SJSA1 (cell line): ENCODE measurements at regions not wholly inside any gene's neighbourhood (a gene's known extent, or its start where the extent isn't known, plus 50 kb on each side); places are given as distances from the start of the nearest gene placed in this dataset.
"Not testable (repeated sequence)": the region's sequence is repeated elsewhere in the genome, so short reads cannot be mapped to it uniquely, and the experiment has no call there.

ENCODE experiments used
- DNase-seq, 2 experiments: peaks; one replicate each; pipeline ENCODE4 v3.0.0-alpha.2; 2015 to 2020; ENCODE audit warnings: low spot score in 2 of 2, low read depth in 1 of 2
- H3K27ac ChIP-seq: fragments of 250-450 bp; sonication (Bioruptor Pico); 2 replicates; pipeline ENCODE4 v1.5.1; 2020; ENCODE audit warnings: mild to moderate bottlenecking, moderate library complexity
- H3K27me3 ChIP-seq: fragments of 250-450 bp; sonication (Bioruptor Pico); replicated peaks from 2 replicates; pipeline ENCODE4 v1.5.1; 2020; ENCODE audit warnings: mild to moderate bottlenecking, moderate library complexity
- H3K36me3 ChIP-seq: fragments of 250-450 bp; sonication (Bioruptor Pico); 2 replicates; pipeline ENCODE4 v1.5.1; 2020; ENCODE audit warnings: mild to moderate bottlenecking
- H3K4me1 ChIP-seq: fragments of 250-450 bp; sonication (Bioruptor Pico); replicated peaks from 2 replicates; pipeline ENCODE4 v1.6.1; 2021; ENCODE audit warnings: mild to moderate bottlenecking
- H3K4me3 ChIP-seq: fragments of 250-450 bp; sonication (Bioruptor Pico); 2 replicates; pipeline ENCODE4 v1.5.1; 2020; ENCODE audit warnings: mild to moderate bottlenecking
- H3K9me3 ChIP-seq: fragments of 250-450 bp; sonication (Bioruptor Pico); replicated peaks from 2 replicates; pipeline ENCODE4 v1.5.1; 2020; ENCODE audit warnings: mild to moderate bottlenecking

DNA sequence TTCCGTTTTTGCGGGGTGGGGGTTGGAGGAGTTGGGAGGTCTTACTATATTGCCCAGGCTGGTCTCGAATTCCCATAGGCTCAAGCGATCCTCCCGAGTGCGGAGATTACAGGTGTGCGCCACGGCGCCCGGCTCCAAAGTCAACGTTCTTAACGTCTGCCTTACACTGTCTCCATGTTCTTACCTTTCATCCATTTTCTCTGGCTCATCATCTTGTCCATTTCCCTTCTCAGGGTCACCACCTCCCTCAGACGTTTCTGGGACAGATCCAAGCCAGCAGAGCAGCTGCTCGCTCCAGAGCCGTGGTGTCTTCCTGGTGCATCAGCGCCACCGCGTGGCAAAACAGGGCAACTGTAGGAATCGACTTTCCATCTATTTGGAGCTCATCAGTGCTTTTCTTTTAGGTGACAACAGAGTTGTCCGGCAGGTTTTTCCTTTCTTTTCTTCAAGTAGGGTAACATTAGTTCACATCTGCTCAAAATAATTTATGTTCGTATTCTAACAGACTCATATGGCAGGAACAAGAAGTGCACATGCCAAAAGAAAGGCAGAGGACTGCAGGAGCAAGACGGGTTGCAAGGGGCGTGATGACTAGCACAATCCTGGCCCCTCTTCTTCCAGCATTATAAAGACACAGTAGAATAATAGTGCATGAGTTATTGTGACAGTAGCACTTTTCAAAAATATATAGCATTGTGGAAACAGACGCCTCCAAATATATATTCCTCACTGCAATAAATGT, 103.1 kb upstream of the ABCC4 start:
- no peak overlapping the region for H3K4me3 ChIP-seq

DNA sequence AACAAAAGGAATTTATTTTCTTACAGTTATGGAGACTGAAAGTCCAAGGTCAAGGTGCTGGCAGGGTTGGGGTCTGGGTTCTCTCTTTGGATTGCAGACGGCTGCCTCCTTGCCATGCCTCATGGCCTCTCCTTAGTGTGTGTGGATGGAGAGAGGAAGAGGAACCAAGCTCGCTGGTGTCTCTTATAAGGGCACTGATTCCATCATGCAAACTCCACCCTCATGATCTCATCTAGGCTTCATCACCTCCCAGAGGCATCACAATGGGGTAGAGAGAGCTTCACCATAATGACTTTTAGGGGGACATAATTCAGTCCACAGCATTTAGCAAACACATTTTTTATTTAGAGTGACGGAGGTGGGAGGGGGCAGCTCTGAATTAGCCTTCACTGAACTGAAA, 104.9 kb upstream of the ABCC4 start:
- Histone ChIP-seq H3K27ac (no peak overlapping the region), H3K36me3 (no peaks in the 10 kb centered on the region), H3K4me1 (no peaks in the 10 kb centered on the region; the same call in 1 of the 2 replicates), H3K4me3 (no peak overlapping the region), H3K27me3 (no peaks in the 10 kb centered on the region), H3K9me3 (no peaks in the 10 kb centered on the region)
- no peak for DNase-seq

More for the DNA sequence above, 103.1 kb upstream of the ABCC4 start:
- no peaks in the 10 kb centered on the region; the same call in 1 of the 2 replicates for H3K4me1 ChIP-seq
- H3K27me3 ChIP-seq, result no peaks in the 10 kb centered on the region
- peak; percentile 54 to 68 for DNase-seq
- no peaks in the 10 kb centered on the region for H3K9me3 ChIP-seq
- H3K36me3 ChIP-seq, result no peaks in the 10 kb centered on the region
- no peak overlapping the region for H3K27ac ChIP-seq

GRCh38 chr13:95411428-95412040, 110.3 kb upstream of the ABCC4 start:
- no peak for DNase-seq
- Histone ChIP-seq H3K9me3 (no peaks in the 10 kb centered on the region), H3K36me3 (no peaks in the 10 kb centered on the region), H3K4me1 (no peaks in the 10 kb centered on the region), H3K27ac (no peak overlapping the region), H3K27me3 (no peaks in the 10 kb centered on the region), H3K4me3 (no peak overlapping the region)

- Histone ChIP-seq H3K27me3 (peaks cover 7% of the 10 kb centered on the region; the same call in 1 of the 2 replicates), H3K4me1 (no peaks in the 10 kb centered on the region), H3K4me3 (no peak overlapping the region), H3K9me3 (no peaks in the 10 kb centered on the region), H3K27ac (no peak overlapping the region), H3K36me3 (no peaks in the 10 kb centered on the region)
- DNase-seq, result no peak
Observed at GRCh38 chr13:95418946-95419345, 117.7 kb upstream of the ABCC4 start.

DNA sequence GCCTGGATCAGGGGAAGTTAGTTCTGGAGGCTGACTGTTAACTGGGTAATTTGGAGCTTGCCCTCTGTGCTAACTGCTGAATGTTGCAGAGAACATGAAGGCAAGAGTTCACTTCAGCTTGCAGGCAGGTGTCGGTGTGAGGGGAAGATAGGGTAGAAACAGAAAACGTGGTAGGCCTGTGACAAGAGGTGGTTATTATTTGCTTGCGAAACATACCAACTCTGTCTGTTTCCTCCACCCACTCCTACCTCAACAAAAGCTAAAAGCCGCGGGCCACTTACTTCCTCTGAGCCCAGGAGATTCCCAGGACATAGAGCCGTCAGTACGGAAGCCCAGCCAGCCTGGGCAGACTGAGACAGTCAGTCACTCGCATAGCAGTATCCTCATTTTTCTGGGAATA, 119.2 kb upstream of the ABCC4 start:
- Histone ChIP-seq H3K9me3 (no peaks in the 10 kb centered on the region), H3K36me3 (no peaks in the 10 kb centered on the region), H3K27ac (no peak overlapping the region), H3K4me3 (no peak overlapping the region), H3K4me1 (no peaks in the 10 kb centered on the region), H3K27me3 (peaks cover 7% of the 10 kb centered on the region; the same call in 1 of the 2 replicates)
- DNase-seq, result no peak

DNA sequence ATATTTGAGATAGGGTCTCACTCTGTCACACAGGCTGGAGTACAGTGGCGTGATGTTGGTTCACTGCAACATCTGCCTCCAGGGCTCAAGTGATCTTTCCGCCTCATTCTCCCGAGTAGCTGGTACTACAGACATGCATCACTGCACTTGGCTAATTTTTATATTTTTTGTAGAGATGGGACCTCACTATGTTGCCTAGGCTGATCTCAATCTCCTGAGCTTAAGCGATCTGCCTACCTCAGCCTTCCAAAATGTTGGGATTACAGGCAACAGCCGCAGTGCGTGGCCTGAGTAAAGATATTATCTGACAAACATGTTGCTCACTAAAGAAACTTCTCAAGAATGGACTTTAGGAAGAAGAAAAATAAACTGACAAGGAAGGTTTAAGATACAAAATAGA, 125.4 kb upstream of the ABCC4 start:
- H3K4me3 ChIP-seq, result no peak overlapping the region
- no peaks in the 10 kb centered on the region for H3K9me3 ChIP-seq
- no peaks in the 10 kb centered on the region for H3K36me3 ChIP-seq
- H3K27me3 ChIP-seq, result no peaks in the 10 kb centered on the region
- H3K27ac ChIP-seq, result no peak overlapping the region
- no peak for DNase-seq
- no peaks in the 10 kb centered on the region for H3K4me1 ChIP-seq

- H3K27ac ChIP-seq, H3K27me3 ChIP-seq, DNase-seq, H3K36me3 ChIP-seq, H3K4me1 ChIP-seq, H3K4me3 ChIP-seq, H3K9me3 ChIP-seq: not testable (repeated sequence)
Observed at GRCh38 chr13:95430525-95430924, 122.0 kb upstream of the CLDN10 start.

DNA sequence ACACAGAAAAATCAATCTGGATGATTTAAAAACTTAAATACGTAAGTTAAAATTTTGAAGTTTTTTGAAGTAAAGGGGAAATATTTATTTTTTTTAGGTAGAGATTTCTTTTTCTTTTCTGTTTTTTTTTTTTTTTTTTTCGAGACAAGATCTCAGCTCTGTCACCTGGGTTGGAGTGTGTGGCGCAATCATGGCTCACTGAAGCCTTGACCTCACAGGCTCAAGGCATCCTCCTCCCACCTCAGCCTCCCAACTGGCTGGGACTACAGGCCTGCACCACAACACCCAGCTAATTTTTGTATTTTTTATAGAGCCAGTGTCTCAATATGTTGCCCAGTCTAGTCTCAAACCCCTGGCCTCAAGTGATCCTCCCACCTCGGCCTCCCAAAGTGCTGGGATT, 120.4 kb upstream of the CLDN10 start:
- Histone ChIP-seq H3K9me3 (no peaks in the 10 kb centered on the region), H3K27ac (no peak overlapping the region), H3K36me3 (no peaks in the 10 kb centered on the region), H3K4me3 (no peak overlapping the region), H3K4me1 (no peaks in the 10 kb centered on the region), H3K27me3 (no peaks in the 10 kb centered on the region)
- no peak for DNase-seq

DNA sequence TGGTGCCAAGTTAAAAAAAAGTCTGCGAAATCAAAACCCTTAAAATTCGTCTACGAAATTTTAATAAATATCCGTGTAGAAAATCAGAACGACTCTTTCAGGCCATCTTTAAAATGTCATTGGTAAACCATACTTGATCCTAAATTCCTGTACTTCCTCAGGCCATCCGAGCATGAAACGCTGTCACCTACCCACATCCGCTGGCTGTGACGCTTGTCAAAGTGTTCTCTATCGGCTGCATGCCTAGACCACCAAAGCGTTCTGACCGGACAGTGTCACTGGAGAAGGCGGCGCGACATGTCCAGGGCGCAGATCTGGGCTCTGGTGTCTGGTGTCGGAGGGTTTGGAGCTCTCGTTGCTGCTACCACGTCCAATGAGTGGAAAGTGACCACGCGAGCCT, 119.0 kb upstream of the CLDN10 start:
- Histone ChIP-seq H3K27me3 (no peaks in the 10 kb centered on the region), H3K4me3 (no peak overlapping the region), H3K36me3 (no peaks in the 10 kb centered on the region), H3K4me1 (no peaks in the 10 kb centered on the region), H3K27ac (no peak overlapping the region), H3K9me3 (no peaks in the 10 kb centered on the region)
- no peak for DNase-seq

- no peaks in the 10 kb centered on the region for H3K9me3 ChIP-seq
- H3K4me1 ChIP-seq, result no peaks in the 10 kb centered on the region
- no peak for DNase-seq
- no peak overlapping the region for H3K4me3 ChIP-seq
- H3K27me3 ChIP-seq, result no peaks in the 10 kb centered on the region
- no peaks in the 10 kb centered on the region for H3K36me3 ChIP-seq
- no peak overlapping the region for H3K27ac ChIP-seq
Observed at GRCh38 chr13:95434111-95434510, 118.4 kb upstream of the CLDN10 start.

DNA sequence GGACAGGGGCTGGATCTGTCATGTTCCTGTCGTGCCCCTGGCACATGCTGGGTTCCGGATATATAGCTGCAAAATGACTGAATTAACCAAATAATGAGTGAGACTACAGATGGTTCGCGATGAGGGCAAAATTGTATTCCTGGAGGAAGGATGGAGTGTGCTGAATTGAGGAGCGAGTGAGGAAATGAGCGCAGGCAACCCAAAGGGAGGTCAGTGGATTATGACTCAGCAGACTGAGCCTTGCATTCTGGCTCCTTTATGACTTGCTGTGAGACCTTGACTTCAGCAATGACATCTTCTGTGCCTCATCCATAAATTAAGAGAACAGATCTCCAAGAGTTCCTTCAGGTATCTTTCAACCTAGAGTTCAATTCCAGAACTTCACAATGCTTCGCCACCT, 115.0 kb upstream of the CLDN10 start:
- Histone ChIP-seq H3K36me3 (no peaks in the 10 kb centered on the region), H3K4me3 (no peak overlapping the region), H3K27me3 (no peaks in the 10 kb centered on the region), H3K4me1 (no peaks in the 10 kb centered on the region), H3K9me3 (no peaks in the 10 kb centered on the region), H3K27ac (no peak overlapping the region)
- no peak for DNase-seq

GRCh38 chr13:95438297-95438696, 114.2 kb upstream of the CLDN10 start:
- H3K27ac ChIP-seq, result no peak overlapping the region
- no peak for DNase-seq
- no peaks in the 10 kb centered on the region for H3K36me3 ChIP-seq
- H3K4me1 ChIP-seq, result no peaks in the 10 kb centered on the region
- H3K27me3 ChIP-seq, result peaks cover 4% of the 10 kb centered on the region; the same call in 1 of the 2 replicates
- no peak overlapping the region for H3K4me3 ChIP-seq
- no peaks in the 10 kb centered on the region for H3K9me3 ChIP-seq

DNA sequence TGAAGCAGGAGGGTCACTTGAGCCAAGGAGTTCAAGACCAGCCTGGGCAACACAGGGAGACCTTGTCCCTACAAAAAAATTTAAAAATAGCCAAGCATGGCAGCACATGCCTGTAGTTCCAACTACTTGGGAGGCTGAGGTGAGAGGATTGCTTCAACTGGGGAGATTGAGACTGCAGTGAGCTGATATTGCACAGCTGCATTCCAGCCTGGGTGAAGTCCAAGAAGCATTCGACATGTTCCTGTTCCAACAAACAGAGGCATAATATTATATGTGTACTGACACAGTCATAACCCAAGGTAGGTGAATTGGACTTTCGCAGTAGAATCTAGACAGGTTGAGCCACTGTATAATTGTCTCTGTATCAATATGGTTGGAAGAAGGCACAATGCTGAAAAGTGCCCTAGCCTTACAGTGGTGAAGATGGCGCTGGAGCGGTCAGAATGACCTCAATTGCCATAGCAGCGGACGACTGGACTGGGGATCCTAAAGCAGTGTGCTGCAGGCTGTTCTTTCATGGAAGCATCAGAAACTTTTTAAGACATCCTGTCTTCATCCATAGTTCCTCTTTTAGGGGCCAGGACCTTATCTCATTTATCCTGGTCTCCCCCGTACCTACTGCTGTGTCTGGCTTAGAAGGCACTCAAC, 112.0 kb upstream of the CLDN10 start:
- Histone ChIP-seq H3K4me1 (no peaks in the 10 kb centered on the region), H3K4me3 (no peak overlapping the region), H3K36me3 (no peaks in the 10 kb centered on the region), H3K27me3 (peaks cover 4% of the 10 kb centered on the region; the same call in 1 of the 2 replicates), H3K27ac (no peak overlapping the region), H3K9me3 (no peaks in the 10 kb centered on the region)
- DNase-seq, result no peak

- Histone ChIP-seq H3K27ac (no peak overlapping the region), H3K9me3 (no peaks in the 10 kb centered on the region), H3K27me3 (peaks cover 4% of the 10 kb centered on the region; the same call in 1 of the 2 replicates), H3K4me3 (no peak overlapping the region), H3K4me1 (no peaks in the 10 kb centered on the region), H3K36me3 (no peaks in the 10 kb centered on the region)
- no peak for DNase-seq
Observed at GRCh38 chr13:95441326-95441725, 111.2 kb upstream of the CLDN10 start.
